GM11168 (cell line): ENCODE measurements at regions not wholly inside any gene's neighbourhood (a gene's known extent, or its start where the extent isn't known, plus 50 kb on each side); places are given as distances from the start of the nearest gene placed in this dataset.

Experiments used
- in situ Hi-C: fragments of 300-500 bp; cut with MboI; formaldehyde crosslinking; loops from one replicate; pipeline ENCODE4 v1.12.0; 2022; ENCODE audit warnings: low sequenced_read_pairs; ENCODE audit not compliant: unreplicated experiment

- in situ Hi-C loops: loop anchor here (25.0 kb wide), 2 partner anchors 251 to 451 kb away; no protein-coding TSS in a partner anchor
These were observed 903.6 kb upstream of the TMEM132C start for GRCh38 chr12:127363392-127363791.

GRCh38 chr12:127373559-127373958 is 893.4 kb upstream of the TMEM132C start:
- in situ Hi-C loops: loop anchor here (25.0 kb wide), 2 partner anchors 261 to 461 kb away; no protein-coding TSS in a partner anchor

- in situ Hi-C loops: loop anchor here (25.0 kb wide), 2 partner anchors 262 to 462 kb away; no protein-coding TSS in a partner anchor
These were observed 892.5 kb upstream of the TMEM132C start for GRCh38 chr12:127374447-127374846.

GRCh38 chr12:127381043-127381668 is 885.8 kb upstream of the TMEM132C start:
- in situ Hi-C loops: no loop called here

GRCh38 chr12:127381681-127382080 is 885.3 kb upstream of the TMEM132C start:
- in situ Hi-C loops: no loop called here

GRCh38 chr12:127383281-127383680 is 883.7 kb upstream of the TMEM132C start:
- in situ Hi-C loops: no loop called here

GRCh38 chr12:127386723-127387122 is 880.2 kb upstream of the TMEM132C start:
- in situ Hi-C loops: no loop called here

GRCh38 chr12:127388985-127389384 is 878.0 kb upstream of the TMEM132C start:
- in situ Hi-C loops: no loop called here

- in situ Hi-C loops: no loop called here
These were observed 877.0 kb upstream of the TMEM132C start for GRCh38 chr12:127389923-127390322.

- in situ Hi-C loops: no loop called here
These were observed 873.5 kb upstream of the TMEM132C start for GRCh38 chr12:127393465-127393864.

- in situ Hi-C loops: no loop called here
These were observed 873.1 kb upstream of the TMEM132C start for GRCh38 chr12:127393896-127394295.

GRCh38 chr12:127396734-127397133 is 870.2 kb upstream of the TMEM132C start:
- in situ Hi-C loops: no loop called here

- in situ Hi-C loops: no loop called here
These were observed 868.8 kb upstream of the TMEM132C start for GRCh38 chr12:127398016-127398710.

GRCh38 chr12:127399451-127399850 is 867.5 kb upstream of the TMEM132C start:
- in situ Hi-C loops: no loop called here

GRCh38 chr12:127400221-127400620 is 866.7 kb upstream of the TMEM132C start:
- in situ Hi-C loops: no loop called here

- in situ Hi-C loops: no loop called here
These were observed 866.0 kb upstream of the TMEM132C start for GRCh38 chr12:127401005-127401404.

GRCh38 chr12:127401536-127401935 is 865.4 kb upstream of the TMEM132C start:
- in situ Hi-C loops: no loop called here

- in situ Hi-C loops: no loop called here
These were observed 855.6 kb upstream of the TMEM132C start for GRCh38 chr12:127411166-127411915.

GRCh38 chr12:127411981-127412380 is 855.0 kb upstream of the TMEM132C start:
- in situ Hi-C loops: no loop called here

GRCh38 chr12:127412866-127413265 is 854.1 kb upstream of the TMEM132C start:
- in situ Hi-C loops: no loop called here

- in situ Hi-C loops: no loop called here
These were observed 852.8 kb upstream of the TMEM132C start for GRCh38 chr12:127414186-127414585.
